H1 (cell line): ENCODE measurements at regions not wholly inside any gene's neighbourhood (a gene's known extent, or its start where the extent isn't known, plus 50 kb on each side); places are given as distances from the start of the nearest gene placed in this dataset.

Experiments
- CREB1 ChIP-seq: IDR thresholded peaks from 2 replicates; pipeline ENCODE4 v1.6.1; 2012; ENCODE audit warnings: inconsistent platforms
- SP2 ChIP-seq: IDR thresholded peaks from 2 replicates; pipeline ENCODE4 v1.6.1; 2012; ENCODE audit warnings: mild to moderate bottlenecking, low read length, inconsistent platforms

- no peak for TF ChIP-seq CREB1
- TF ChIP-seq SP2 = no peak
These were observed 535.9 kb upstream of the FAT3 start (continued) for GRCh38 chr11:91688672-91689071.
